ENCODE measurements at regions not wholly inside any gene's neighbourhood (a gene's known extent, or its start where the extent isn't known, plus 50 kb on each side); places are given as distances from the start of the nearest gene placed in this dataset.

- TF ChIP-seq CTCF (IDR thresholded peaks at IDR 0.05) = no peak
- no peak for TF ChIP-seq MAX (IDR thresholded peaks at IDR 0.05; ENCODE audit: low read depth)
- no peak for TF ChIP-seq RAD21 (IDR thresholded peaks at IDR 0.05; ENCODE audit: low read length)
- no peak for TF ChIP-seq FOSL2 (IDR thresholded peaks at IDR 0.05; ENCODE audit: borderline replicate concordance, low read depth)
- no peak for TF ChIP-seq ZBTB33 (IDR thresholded peaks at IDR 0.05; ENCODE audit: borderline replicate concordance, low read depth)
- TF ChIP-seq CHD2 (IDR thresholded peaks at IDR 0.05; ENCODE audit: low read length, partially characterized antibody) = no peak
- no peak for TF ChIP-seq JUND (IDR thresholded peaks at IDR 0.05)
- TF ChIP-seq USF2 (IDR thresholded peaks at IDR 0.05; ENCODE audit: borderline replicate concordance, low read depth, low read length) = no peak
These were observed 182.9 kb downstream of the TEX29 start for GRCh38 chr13:111503376-111503775.

All from SK-N-SH (cell line).